Endothelial cell of umbilical vein (primary cell): ENCODE measurements at regions not wholly inside any gene's neighbourhood (a gene's known extent, or its start where the extent isn't known, plus 50 kb on each side); places are given as distances from the start of the nearest gene placed in this dataset.

Experiments
- BruUV-seq: library from RNA; stranded (reverse); fragments of 400-500 nt; replicated peaks from 2 replicates; lab custom pipeline; 2021; lab: Mats Ljungman, UMichigan
- CTCF ChIA-PET: fragments of 300-600, 350-600 bp; sonication (Branson Sonifier 250); formaldehyde crosslinking; loops from one replicate; lab custom pipeline; 2021; ENCODE audit warnings: antibody characterized with exemption, inconsistent platforms; lab: Charles Lee
- POLR2A ChIA-PET: fragments of 300-600, 350-600 bp; sonication (Branson Sonifier 250); formaldehyde crosslinking; loops from one replicate; lab custom pipeline; 2021; ENCODE audit warnings: antibody characterized with exemption, inconsistent platforms; lab: Charles Lee
- DNase-seq: peaks from one replicate; pipeline ENCODE4 v3.0.0-alpha.2; 2011; ENCODE audit warnings: low read depth, low spot score
- FAIRE-seq: peaks from 2 replicates; lab custom pipeline; 2011; peaks lifted over from hg19 to GRCh38; lab: Jason Lieb, UNC
- H2AFZ ChIP-seq: 2 replicates; pipeline ENCODE4 v1.6.0; 2012; ENCODE audit warnings: low read depth, low read length, control low read depth, inconsistent platforms
- H3K27ac ChIP-seq: 2 replicates; pipeline ENCODE4 v1.5.1; 2011; ENCODE audit warnings: low read depth, mild to moderate bottlenecking, control low read depth, low read length, moderate library complexity; ENCODE audit not compliant: insufficient read depth
- H3K27me3 ChIP-seq, 2 experiments: 2 replicates each; pipeline versions ENCODE4 v1.6.0 to v1.6.1; 2011; ENCODE audit warnings: low read length in 2 of 2, mixed read lengths in 1 of 2; ENCODE audit not compliant: control insufficient read depth in 2 of 2, insufficient read depth in 2 of 2
- H3K36me3 ChIP-seq, 2 experiments: 2 replicates in 1 of 2; 3 replicates in 1 of 2; pipeline ENCODE4 v1.5.1; 2011; ENCODE audit warnings: low read length in 2 of 2, mild to moderate bottlenecking in 1 of 2, moderate library complexity in 1 of 2; ENCODE audit not compliant: control insufficient read depth in 2 of 2, insufficient read depth in 2 of 2; ENCODE audit errors: extremely low read depth in 1 of 2
- H3K4me1 ChIP-seq: 3 replicates; pipeline ENCODE4 v1.5.1; 2011; ENCODE audit warnings: mild to moderate bottlenecking, low read length; ENCODE audit not compliant: control insufficient read depth, insufficient read depth; ENCODE audit errors: extremely low read depth
- H3K4me2 ChIP-seq: 2 replicates; pipeline ENCODE4 v1.6.1; 2011; ENCODE audit warnings: low read length, control low read depth, mixed read lengths; ENCODE audit not compliant: insufficient read depth
- H3K4me3 ChIP-seq, 3 experiments: fragments of 200-600 bp in 1 of 3; sonication (generic), shearing (Covaris generic) in 1 of 3; replicated peaks in 1 of 3; 2 replicates each; pipeline ENCODE4 v1.5.1; 2011 to 2016; ENCODE audit warnings: control low read depth in 3 of 3, low read length in 3 of 3, mild to moderate bottlenecking in 2 of 3, inconsistent platforms in 1 of 3, low read depth in 1 of 3, moderate library complexity in 1 of 3; ENCODE audit not compliant: insufficient read depth in 1 of 3
- H3K79me2 ChIP-seq: 2 replicates; pipeline ENCODE4 v1.6.0; 2012; ENCODE audit warnings: low read length, inconsistent platforms; ENCODE audit not compliant: control insufficient read depth, insufficient read depth
- H3K9ac ChIP-seq: replicated peaks from 2 replicates; pipeline ENCODE3; 2011; ENCODE audit warnings: low read length, control low read depth; ENCODE audit not compliant: insufficient read depth; ENCODE audit errors: extremely low read depth
- H3K9me1 ChIP-seq: replicated peaks from 3 replicates; pipeline ENCODE4 v1.6.0; 2011; ENCODE audit warnings: mild to moderate bottlenecking, low read length; ENCODE audit not compliant: control insufficient read depth, insufficient read depth; ENCODE audit errors: extremely low read depth
- H3K9me3 ChIP-seq: replicated peaks from 2 replicates; pipeline ENCODE4 v1.5.1; 2012; ENCODE audit warnings: low read length, inconsistent platforms; ENCODE audit not compliant: control insufficient read depth, insufficient read depth
- H4K20me1 ChIP-seq: replicated peaks from 2 replicates; pipeline ENCODE3; 2011; ENCODE audit warnings: mild to moderate bottlenecking, low read length; ENCODE audit not compliant: control insufficient read depth, insufficient read depth; ENCODE audit errors: extremely low read depth
- CTCF ChIP-seq, 2 donors: IDR thresholded peaks; 1 replicate in 1 of 2; 2 replicates in 1 of 2; pipeline ENCODE4 v1.5.1; 2011; ENCODE audit warnings: low read length in 2 of 2, mild to moderate bottlenecking in 2 of 2, moderate library complexity in 2 of 2, control low read depth in 1 of 2, inconsistent platforms in 1 of 2, low read depth in 1 of 2; ENCODE audit not compliant: insufficient read depth in 1 of 2; ENCODE audit errors: extremely low read depth in 1 of 2
- EZH2 ChIP-seq: IDR thresholded peaks from 2 replicates; pipeline ENCODE4 v1.6.1; 2012; ENCODE audit warnings: borderline replicate concordance, low read depth, mild to moderate bottlenecking, moderate library complexity, low read length, inconsistent platforms; ENCODE audit not compliant: severe bottlenecking
- FOS ChIP-seq: IDR thresholded peaks from 2 replicates; pipeline ENCODE4 v1.6.1; 2011; ENCODE audit warnings: mild to moderate bottlenecking, low read length, moderate library complexity, borderline replicate concordance; ENCODE audit not compliant: insufficient read depth
- GATA2 ChIP-seq: IDR thresholded peaks from 2 replicates; pipeline ENCODE4 v1.7.0; 2011; ENCODE audit warnings: low read depth, mild to moderate bottlenecking, moderate library complexity, mixed read lengths, low read length; ENCODE audit not compliant: insufficient read length, insufficient read depth
- JUN ChIP-seq: IDR thresholded peaks from 2 replicates; pipeline ENCODE4 v1.6.1; 2011; ENCODE audit warnings: borderline replicate concordance, low read depth; ENCODE audit not compliant: insufficient read length, insufficient read depth
- MAX ChIP-seq: IDR thresholded peaks from 2 replicates; pipeline ENCODE4 v1.6.1; 2011; ENCODE audit not compliant: insufficient read depth, insufficient read length
- MYC ChIP-seq: IDR thresholded peaks from one replicate; pipeline ENCODE4 v1.6.1; 2011; ENCODE audit warnings: mild to moderate bottlenecking, low read depth, low read length
- POLR2A ChIP-seq: IDR thresholded peaks from 2 replicates; pipeline ENCODE4 v1.6.1; 2012; ENCODE audit warnings: low read depth, mild to moderate bottlenecking, control low read depth, low read length
- POLR2AphosphoS5 ChIP-seq: IDR thresholded peaks from 2 replicates; pipeline ENCODE4 v1.6.1; 2012; ENCODE audit warnings: low read depth, mild to moderate bottlenecking, control low read depth, low read length, moderate library complexity; ENCODE audit not compliant: insufficient read depth
- dilution Hi-C: fragments of 300-500 bp; cut with MboI; formaldehyde crosslinking; loops from one replicate; pipeline ENCODE4 v1.15.0; 2019; ENCODE audit warnings: low sequenced_read_pairs; ENCODE audit not compliant: extremely low pct_ligation_motif_present
- intact Hi-C: fragments of 100-400 bp; cut with micrococcal nuclease; formaldehyde crosslinking; loops from one replicate; pipeline ENCODE4 v1.10.0; 2022

GRCh38 chr3:95514260-95514659 is 1300.1 kb upstream of the EPHA6 start:
- Histone ChIP-seq H3K9ac (no peak overlapping the region), H3K27me3 (no peaks in the 10 kb centered on the region), H3K9me1 (no peaks in the 10 kb centered on the region), H3K4me3 (no peak overlapping the region), H3K9me3 (no peaks in the 10 kb centered on the region), H4K20me1 (no peaks in the 10 kb centered on the region), H2AFZ (no peak overlapping the region), H3K79me2 (no peaks in the 10 kb centered on the region), H3K4me1 (no peaks in the 10 kb centered on the region), H3K36me3 (no peaks in the 10 kb centered on the region), H3K4me2 (no peak overlapping the region), H3K27ac (no peak overlapping the region)
- POLR2A ChIA-PET: no interaction called here
- intact Hi-C loops: no loop called here
- no peak for FAIRE-seq
- CTCF ChIA-PET: no interaction called here
- no peak for DNase-seq
- no TSS peak for BruUV-seq
- no peak for TF ChIP-seq POLR2AphosphoS5
- no peak for TF ChIP-seq EZH2
- no peak for TF ChIP-seq JUN
- no peak for TF ChIP-seq CTCF (IDR thresholded peaks at IDR 0.05; ENCODE audit: extremely low read depth in 1 of 2, insufficient read depth in 1 of 2, low read depth in 1 of 2, low read length in 2 of 2)
- TF ChIP-seq POLR2A: no peak
- no peak for TF ChIP-seq FOS
- TF ChIP-seq GATA2: no peak
- TF ChIP-seq MYC: no peak
- TF ChIP-seq MAX: no peak
- dilution Hi-C loops: no loop called here
